Stimulated activated CD8-positive, alpha-beta memory T cell treated with anti-CD3 and anti-CD28 coated beads, Interleukin-2, amount 100 ng/mL, for 48 hours (primary cell): ENCODE measurements at regions not wholly inside any gene's neighbourhood (a gene's known extent, or its start where the extent isn't known, plus 50 kb on each side); places are given as distances from the start of the nearest gene placed in this dataset.
"Not testable (repeated sequence)": the region's sequence is repeated elsewhere in the genome, so short reads cannot be mapped to it uniquely, and the experiment has no call there.

Experiments
- DNase-seq, 2 donors: peaks; one replicate each; pipeline ENCODE4 v3.0.0-alpha.2; 2020; ENCODE audit warnings: low read depth in 2 of 2

DNA sequence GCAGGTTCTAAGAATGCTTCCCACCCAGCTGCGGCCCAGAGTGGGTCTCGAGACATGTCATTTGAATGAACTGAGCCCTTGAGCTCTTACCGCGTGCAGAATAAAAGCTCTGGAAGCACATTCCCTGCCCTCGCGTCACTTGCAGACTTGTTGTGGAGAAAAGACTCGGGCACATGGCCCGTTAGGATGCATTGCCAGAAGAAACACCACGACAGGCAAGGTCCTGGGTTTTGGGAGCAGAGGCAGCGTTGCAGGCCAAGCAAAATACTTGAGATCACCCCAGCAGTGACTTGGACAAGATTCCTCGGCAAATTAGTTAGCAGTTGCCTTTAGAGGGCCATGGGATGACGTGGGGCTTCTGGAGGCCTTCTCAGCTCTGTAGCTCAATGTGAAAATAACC, 170.8 kb upstream of the MSX2 start:
- DNase-seq: no peak

GRCh38 chr5:174555726-174556125, 168.7 kb upstream of the MSX2 start:
- DNase-seq: no peak

DNA sequence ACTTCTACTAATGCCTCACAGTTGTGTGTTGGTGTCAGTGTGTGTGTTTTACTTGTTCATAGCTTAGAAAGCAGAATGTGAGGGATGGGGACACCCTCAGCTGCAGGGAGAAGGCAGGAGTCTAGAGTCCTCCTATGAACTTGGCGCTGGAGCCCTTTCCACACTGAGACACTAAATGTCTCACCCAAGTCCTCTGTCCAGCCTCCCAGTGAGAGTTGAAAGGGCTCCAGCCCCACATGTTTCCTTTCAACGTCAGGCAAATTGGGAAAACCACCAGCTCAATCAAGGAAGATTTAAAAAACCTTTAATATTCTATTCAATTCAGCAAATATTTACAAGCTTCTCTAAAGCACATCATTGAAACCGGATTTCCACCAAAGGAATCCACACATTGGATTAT, 167.6 kb upstream of the MSX2 start:
- no peak for DNase-seq

DNA sequence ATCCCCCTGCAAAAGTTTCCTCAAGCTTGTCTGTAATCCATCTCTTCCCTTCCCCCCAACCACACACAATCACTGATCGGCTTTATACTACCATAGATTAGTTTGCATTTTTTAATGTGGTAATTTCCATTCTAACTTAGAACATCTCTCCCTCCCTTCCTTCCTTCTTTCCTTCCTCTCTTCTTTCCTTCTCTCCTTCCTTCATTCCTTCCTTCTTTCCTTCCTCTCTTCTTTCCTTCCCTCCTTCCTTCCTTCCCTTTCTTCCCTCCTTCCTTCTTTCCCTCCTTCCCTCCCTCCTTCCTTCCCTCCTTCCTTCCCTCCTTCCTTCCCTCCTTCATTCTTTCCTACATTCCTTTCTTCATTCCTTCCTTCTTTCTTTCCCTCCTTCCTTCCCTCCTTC, 166.2 kb upstream of the MSX2 start:
- no peak for DNase-seq

DNA sequence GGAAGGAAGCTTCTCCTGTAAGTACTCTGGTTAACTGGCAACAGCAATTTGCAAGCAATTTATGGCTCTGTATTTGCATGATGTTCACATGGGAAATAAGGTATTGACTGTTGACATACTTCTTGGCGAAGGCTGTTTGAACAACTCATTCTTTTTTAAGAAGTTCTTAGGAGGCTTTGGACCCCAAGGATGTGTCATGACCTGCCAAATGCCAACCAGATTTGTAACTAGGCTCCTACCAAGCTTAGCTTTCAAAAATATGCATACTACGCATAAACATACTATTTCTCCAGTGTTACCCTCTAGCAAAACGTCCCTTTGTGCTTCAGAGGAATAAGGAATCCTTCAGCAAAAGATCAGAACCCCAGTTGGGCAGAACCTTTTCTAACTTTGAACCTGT, 165.2 kb upstream of the MSX2 start:
- DNase-seq: no peak

DNA sequence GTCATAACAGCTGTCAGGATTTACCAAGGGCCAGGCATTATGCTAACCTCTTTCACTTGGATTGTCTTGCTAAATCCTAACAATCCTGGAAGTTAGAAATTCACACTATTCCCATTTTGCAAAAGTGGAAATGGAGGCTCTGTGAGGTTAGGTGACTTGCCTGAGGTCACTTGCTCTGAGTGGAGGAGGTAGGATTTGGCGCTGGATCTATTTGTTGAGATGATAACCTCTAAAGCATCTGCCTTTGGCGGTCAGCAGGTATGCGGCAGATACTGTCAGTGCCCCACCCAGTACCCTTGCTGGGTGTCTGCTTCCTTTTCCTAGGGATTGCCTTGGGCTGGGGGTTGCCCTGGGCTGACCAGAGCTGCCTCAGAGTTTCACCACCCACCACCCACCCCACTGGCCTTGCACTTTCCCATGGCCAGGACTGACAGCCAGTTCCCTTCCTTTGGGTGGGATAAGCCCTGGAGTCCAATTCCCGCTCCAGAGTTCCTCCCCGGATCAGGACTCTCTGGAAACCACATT, 164.8 kb upstream of the MSX2 start:
- DNase-seq: no peak

DNA sequence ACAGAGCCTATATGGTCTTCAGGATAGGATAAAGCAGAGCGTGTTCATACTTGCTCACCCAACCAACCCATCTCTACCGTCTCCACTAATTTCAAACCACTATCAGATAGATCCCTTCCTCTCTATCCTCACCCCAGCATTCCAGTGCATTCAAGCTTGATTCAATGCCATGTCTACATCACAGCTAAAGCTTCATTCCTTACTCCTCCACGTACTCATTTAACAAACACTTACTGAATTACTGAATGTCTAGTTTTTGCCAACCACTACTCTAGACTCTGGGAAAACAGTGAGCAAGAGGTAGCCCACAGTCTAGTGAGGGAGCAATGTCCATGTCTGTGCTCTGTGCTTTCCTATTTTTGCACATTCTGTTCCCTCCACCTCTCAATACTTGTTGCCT, 163.5 kb upstream of the MSX2 start:
- DNase-seq: no peak

GRCh38 chr5:174563040-174563439, 161.3 kb upstream of the MSX2 start:
- DNase-seq: not testable (repeated sequence)

- no peak for DNase-seq
These were observed 160.5 kb upstream of the MSX2 start for GRCh38 chr5:174563899-174564298.

DNA sequence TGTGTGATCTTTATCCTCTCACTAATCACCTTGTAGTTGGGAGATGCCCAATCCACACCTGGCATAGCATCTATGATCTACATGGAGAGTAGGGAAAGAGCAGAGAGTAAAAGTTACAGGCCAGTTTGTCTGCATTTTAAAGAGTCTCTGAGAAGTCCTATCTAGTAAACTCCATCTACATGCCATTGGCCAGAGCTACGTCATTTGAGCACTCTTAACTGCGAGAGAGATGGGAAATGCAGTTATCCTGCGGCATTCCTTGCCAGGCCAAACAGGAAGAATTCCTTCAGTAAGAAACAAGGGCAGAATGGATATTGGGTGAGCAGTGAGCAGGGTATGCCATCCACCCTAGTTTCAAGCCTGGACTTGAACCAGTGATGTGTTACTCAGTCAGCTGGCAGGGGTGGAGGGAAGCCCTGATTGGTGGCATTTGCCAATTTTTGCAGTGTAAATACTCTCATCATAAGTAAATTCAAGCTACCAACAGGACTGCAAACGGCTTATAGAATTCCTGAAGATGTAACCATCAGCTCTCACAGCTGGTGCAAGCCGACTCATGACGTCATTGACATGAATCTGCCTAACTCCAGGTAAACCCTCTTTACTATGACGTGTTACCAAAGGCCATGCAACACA, 156.8 kb upstream of the MSX2 start:
- DNase-seq: no peak

- DNase-seq: no peak
These were observed 153.7 kb upstream of the MSX2 start for GRCh38 chr5:174570662-174571061.

DNA sequence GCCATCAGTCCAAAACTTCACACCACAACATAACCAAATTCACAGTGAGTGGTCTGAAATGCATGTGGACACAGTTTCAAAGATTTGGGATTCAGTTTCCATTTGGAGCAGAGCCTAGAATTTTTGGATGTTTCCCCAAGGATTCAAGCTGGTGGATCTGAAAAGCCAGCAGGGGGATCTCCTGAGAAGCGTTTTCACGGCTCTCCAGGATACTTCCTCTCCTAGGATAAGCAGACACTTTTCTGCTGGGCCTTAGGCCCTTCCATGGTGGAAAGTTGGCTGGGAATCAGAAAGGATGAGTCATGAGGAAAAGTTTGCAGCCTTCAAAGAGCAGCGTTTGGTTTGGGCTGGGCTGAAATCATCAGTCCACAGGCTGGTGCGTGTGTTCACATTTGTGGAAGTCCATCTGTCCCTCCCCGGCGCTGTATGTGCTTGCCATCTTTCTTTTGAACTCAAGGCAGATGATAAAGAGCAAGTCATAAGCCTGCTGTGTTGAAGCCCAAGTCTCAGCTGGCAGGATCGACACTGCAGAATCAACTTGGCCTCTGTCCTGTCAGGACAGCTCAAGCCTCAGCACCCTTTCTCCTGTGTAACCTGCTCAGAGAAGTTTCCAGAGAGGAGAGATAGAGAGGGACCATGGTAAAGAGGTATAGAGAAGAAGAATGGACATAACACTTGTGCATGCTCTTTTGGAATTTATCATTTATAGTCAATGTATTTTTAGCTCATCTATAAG, 152.6 kb upstream of the MSX2 start:
- no peak for DNase-seq

DNA sequence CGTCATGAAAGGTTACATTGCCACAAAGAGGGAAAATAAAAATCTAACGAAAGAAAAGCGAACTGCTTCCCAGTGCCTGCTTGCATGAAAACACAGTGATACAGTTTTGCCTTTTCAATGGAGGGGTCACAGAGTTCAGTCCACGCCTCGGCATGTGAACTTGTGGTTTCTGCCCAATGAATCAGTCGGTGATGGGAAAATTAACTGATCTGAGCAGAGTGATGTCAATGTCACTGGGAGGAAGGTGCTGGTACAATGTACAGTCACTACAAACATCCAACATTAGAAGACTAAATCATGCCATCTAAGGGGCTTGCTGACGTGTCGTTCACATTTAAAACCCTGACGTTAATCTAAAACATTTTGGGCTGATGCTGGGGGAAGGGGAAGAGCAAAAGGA, 151.8 kb upstream of the MSX2 start:
- DNase-seq: no peak

GRCh38 chr5:174573221-174573994, 151.0 kb upstream of the MSX2 start:
- no peak for DNase-seq

- DNase-seq: no peak
These were observed 149.3 kb upstream of the MSX2 start for GRCh38 chr5:174575043-174575442.

- DNase-seq: no peak
These were observed 148.3 kb upstream of the MSX2 start for GRCh38 chr5:174576042-174576441.

GRCh38 chr5:174581479-174581878, 142.9 kb upstream of the MSX2 start:
- no peak for DNase-seq

GRCh38 chr5:174581894-174582293, 142.5 kb upstream of the MSX2 start:
- no peak for DNase-seq

DNA sequence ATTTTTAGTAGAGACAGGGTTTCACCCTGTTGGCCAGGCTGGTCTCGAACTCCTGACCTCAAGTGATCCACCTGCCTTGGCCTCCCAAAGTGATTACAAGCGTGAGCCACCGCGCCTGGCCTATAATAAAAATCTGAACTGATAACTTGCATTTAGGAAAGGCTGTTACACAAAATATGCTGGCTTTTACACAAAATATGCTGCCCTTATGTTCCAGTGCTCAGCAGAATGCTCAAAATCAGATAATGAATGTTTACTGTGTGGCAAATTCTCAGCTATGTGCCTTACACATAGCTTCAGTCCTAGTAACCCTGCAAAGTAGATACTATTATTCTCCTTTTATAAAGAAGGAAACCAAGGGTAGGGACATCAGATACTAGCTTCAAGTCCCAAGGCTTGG, 141.3 kb upstream of the MSX2 start:
- no peak for DNase-seq

DNA sequence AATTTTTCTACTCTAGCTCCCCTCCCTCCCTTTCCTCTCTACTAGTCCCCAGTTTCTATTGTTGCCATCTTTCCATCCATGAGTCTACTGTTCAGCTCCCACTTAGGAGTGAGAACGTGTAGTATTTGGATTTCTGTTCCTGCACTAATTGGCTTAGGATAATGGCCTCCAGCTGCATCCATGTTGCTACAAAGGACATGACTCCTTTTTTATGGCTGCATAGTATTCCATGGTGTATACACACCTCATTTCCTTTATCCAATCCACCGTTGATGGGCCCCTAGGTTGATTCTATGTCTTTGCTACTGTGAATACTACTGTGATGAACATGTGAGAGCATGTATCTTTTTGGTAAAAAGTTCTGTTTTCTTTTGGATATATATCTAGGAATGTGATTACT, 138.9 kb upstream of the MSX2 start:
- no peak for DNase-seq

- not testable (repeated sequence) for DNase-seq
These were observed 138.2 kb upstream of the MSX2 start for GRCh38 chr5:174586163-174586562.

DNA sequence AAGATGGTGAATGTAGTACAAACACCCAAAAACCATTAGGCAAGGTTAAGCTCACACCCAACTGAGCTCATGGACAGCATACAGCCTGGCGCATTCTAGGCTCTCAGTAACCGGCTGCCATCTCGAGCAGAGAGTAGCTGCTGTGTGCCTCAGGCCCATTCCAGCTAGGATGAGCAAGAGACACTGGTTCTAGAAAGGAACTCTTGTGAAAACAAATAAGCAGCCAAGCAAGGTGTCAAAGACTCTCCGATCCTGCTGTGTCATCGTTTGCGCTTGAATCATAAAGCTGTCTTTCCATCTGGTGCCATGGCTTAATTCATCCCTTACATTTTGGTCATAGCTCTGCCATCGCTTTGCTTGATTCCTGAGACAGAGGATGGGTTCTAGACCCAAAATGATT, 135.4 kb upstream of the MSX2 start:
- no peak for DNase-seq

GRCh38 chr5:174589599-174589998, 134.8 kb upstream of the MSX2 start:
- no peak for DNase-seq
